Naive B cell (primary cell): ENCODE measurements at regions not wholly inside any gene's neighbourhood (a gene's known extent, or its start where the extent isn't known, plus 50 kb on each side); places are given as distances from the start of the nearest gene placed in this dataset.

Experiments
- ATAC-seq, 2 donors: fragments of 150-1000 bp; cut with Tn5 transposase; 2 replicates each; pipeline ENCODE4 v1.10.0; 2021; ENCODE audit warnings: low read depth in 2 of 2, mild to moderate bottlenecking in 2 of 2, moderate library complexity in 2 of 2
- DNase-seq: peaks from one replicate; pipeline ENCODE4 v3.0.0; 2022
- H3K27ac Mint-ChIP-seq, 6 donors: one replicate each; pipeline ENCODE4 v1.8.0; 2020 to 2022; ENCODE audit warnings: mild to moderate bottlenecking in 6 of 6, mixed read lengths in 6 of 6, moderate library complexity in 5 of 6, inconsistent platforms in 2 of 6
- H3K27me3 Mint-ChIP-seq, 3 donors: one replicate each; pipeline ENCODE4 v1.8.0; 2021 to 2022; ENCODE audit warnings: mixed read lengths in 3 of 3, mild to moderate bottlenecking in 1 of 3
- H3K36me3 Mint-ChIP-seq, 2 donors: one replicate each; pipeline ENCODE4 v1.8.0; 2020 to 2022; ENCODE audit warnings: mixed read lengths in 2 of 2, inconsistent platforms in 1 of 2, mild to moderate bottlenecking in 1 of 2
- H3K4me1 Mint-ChIP-seq, 3 donors: one replicate each; pipeline ENCODE4 v1.8.0; 2020 to 2022; ENCODE audit warnings: mixed read lengths in 3 of 3, inconsistent platforms in 1 of 3, mild to moderate bottlenecking in 1 of 3, moderate library complexity in 1 of 3
- H3K4me3 Mint-ChIP-seq, 8 donors: one replicate each; pipeline ENCODE4 v1.8.0; 2020 to 2022; ENCODE audit warnings: mild to moderate bottlenecking in 8 of 8, mixed read lengths in 8 of 8, moderate library complexity in 8 of 8, inconsistent platforms in 2 of 8
- H3K9me3 Mint-ChIP-seq, 7 donors: one replicate each; pipeline ENCODE4 v1.8.0; 2020 to 2022; ENCODE audit warnings: mixed read lengths in 7 of 7, mild to moderate bottlenecking in 5 of 7, inconsistent platforms in 2 of 7, moderate library complexity in 1 of 7

DNA sequence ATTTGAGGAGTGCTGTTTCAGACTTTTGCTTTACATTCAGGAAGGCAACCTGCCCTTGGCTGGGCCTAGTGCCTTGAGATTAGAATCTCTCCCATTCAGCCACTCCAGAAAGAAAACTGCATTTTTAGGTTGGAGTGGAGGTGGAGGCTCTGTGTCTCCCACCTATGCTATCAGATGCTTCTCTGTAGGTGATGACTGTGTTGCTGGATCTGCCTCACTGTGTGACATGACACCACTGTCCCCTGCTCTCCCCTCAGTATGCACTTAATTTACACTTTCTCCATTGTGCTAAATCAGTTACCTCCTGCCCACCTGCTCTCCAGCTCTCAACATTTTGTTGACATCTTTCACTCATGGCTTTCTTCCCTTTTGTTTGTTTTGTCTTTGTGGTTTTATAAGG lies 265.8 kb downstream of the TENT4A start:
- DNase-seq (no peak), ATAC-seq (no peak)
- no peaks in the 10 kb centered on the region for H3K27me3 Mint-ChIP-seq
- H3K4me3 Mint-ChIP-seq, result no peak overlapping the region
- no peaks in the 10 kb centered on the region for H3K4me1 Mint-ChIP-seq
- H3K36me3 Mint-ChIP-seq, result no peaks in the 10 kb centered on the region
- H3K9me3 Mint-ChIP-seq, result peaks cover 0 to 9% (median 2%) of the 10 kb centered on the region in 7 donors
- no peak overlapping the region for H3K27ac Mint-ChIP-seq

DNA sequence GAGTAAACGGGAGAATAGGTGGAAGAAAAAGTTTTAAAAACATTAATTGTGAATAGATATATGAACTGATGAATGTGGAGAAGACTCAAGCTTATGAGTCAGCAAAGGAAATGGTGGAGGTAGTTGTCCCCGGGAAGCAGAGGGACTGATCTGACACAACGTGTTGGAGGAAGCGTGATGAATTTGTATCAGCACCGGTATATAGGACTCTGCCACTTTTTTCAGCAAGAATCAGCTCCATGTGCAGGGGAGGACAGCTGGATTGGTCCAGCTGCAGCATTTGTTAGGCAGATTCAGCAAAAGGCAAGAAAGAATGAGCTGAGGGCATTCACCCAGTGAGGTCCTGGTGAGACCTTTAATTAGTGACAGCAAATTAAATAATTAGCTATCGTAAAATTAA lies 276.0 kb downstream of the TENT4A start:
- no peak overlapping the region for H3K4me3 Mint-ChIP-seq

DNA sequence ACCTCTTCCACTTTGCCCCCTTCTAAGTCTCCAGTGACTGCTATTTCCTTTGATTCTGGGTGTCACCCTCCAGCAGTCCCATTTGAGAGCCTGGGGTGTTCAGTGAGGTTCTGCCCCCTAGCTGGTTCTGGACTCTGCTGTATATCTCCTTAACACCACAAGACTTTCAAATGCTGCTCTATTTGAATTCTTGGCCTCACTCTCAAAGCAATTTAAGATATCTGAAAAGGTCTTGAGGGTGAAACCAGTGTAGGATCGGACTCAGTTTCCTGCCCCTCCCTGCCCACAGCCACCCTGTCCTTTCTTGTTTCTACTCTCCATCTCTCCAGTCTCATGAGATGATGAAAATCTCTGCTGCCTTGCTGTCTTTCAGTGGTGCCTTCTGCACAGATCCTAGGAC lies 280.9 kb downstream of the TENT4A start:
- peak overlapping the region in 1 of 6 donors; percentile 4 for H3K27ac Mint-ChIP-seq
- peaks cover 0 to 14% (median 2%) of the 10 kb centered on the region in 7 donors for H3K9me3 Mint-ChIP-seq
- peaks cover 0 to 9% (median 0%) of the 10 kb centered on the region in 3 donors for H3K27me3 Mint-ChIP-seq
- DNase-seq (no peak), ATAC-seq (no peak)
- H3K4me1 Mint-ChIP-seq, result no peaks in the 10 kb centered on the region
- no peaks in the 10 kb centered on the region for H3K36me3 Mint-ChIP-seq
- no peak overlapping the region for H3K4me3 Mint-ChIP-seq

More for the DNA sequence above, 276.0 kb downstream of the TENT4A start:
- H3K36me3 Mint-ChIP-seq, result no peaks in the 10 kb centered on the region
- peaks cover 0 to 9% (median 0%) of the 10 kb centered on the region in 3 donors for H3K27me3 Mint-ChIP-seq
- no peaks in the 10 kb centered on the region for H3K4me1 Mint-ChIP-seq
- ATAC-seq (no peak), DNase-seq (no peak)
- H3K27ac Mint-ChIP-seq, result no peak overlapping the region
- H3K9me3 Mint-ChIP-seq, result peaks cover 0 to 2% (median 0%) of the 10 kb centered on the region in 7 donors

DNA sequence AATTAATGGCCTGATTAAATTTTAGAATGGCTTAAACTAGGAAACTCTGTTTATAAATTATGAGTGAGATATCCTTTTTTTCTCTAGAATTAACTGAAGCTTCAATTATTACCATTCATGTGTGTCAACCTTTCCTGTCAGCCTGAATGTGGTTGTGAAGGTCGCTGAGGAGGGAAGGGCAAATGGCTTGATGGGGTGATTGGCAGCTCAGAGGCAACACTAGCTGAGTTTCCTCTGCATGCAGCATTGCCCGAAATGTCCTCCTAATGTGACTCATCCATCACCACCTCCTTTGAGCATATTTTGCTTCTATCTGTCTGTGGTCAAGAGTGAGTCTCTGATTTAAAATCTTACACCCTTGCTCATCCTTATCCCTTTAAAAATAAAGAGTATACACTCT lies 281.9 kb downstream of the TENT4A start:
- Mint-ChIP-seq H3K27ac (no peak overlapping the region), H3K36me3 (no peaks in the 10 kb centered on the region), H3K9me3 (peaks cover 0 to 14% (median 4%) of the 10 kb centered on the region in 7 donors), H3K4me1 (no peaks in the 10 kb centered on the region), H3K4me3 (no peak overlapping the region), H3K27me3 (peaks cover 0 to 9% (median 0%) of the 10 kb centered on the region in 3 donors)
- no peak for DNase-seq
- ATAC-seq, result no peak

DNA sequence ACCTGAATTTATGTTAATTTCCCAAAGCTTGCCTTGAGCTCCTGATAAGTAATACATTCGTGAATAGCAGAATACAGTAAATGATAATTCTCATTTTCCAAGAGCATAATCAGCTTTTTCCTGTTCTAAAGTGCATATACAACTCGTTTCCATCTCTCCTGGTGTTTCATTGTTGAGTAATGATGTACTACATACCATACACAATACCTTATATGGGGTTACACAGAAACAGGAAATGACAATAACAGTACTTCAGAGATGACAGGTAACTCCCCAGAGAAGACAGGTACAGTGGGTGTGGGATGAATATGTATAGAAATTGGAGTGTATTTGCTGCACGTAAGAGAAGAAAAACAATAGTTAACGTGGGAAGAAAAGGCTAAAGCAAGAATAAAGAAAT lies 287.1 kb downstream of the TENT4A start:
- DNase-seq (no peak), ATAC-seq (no peak)
- Mint-ChIP-seq H3K27me3 (no peaks in the 10 kb centered on the region), H3K4me1 (no peaks in the 10 kb centered on the region), H3K27ac (no peak overlapping the region), H3K4me3 (no peak overlapping the region), H3K9me3 (peaks cover 3 to 19% (median 9%) of the 10 kb centered on the region in 7 donors), H3K36me3 (peaks cover 0 to 4% of the 10 kb centered on the region in 2 donors)

DNA sequence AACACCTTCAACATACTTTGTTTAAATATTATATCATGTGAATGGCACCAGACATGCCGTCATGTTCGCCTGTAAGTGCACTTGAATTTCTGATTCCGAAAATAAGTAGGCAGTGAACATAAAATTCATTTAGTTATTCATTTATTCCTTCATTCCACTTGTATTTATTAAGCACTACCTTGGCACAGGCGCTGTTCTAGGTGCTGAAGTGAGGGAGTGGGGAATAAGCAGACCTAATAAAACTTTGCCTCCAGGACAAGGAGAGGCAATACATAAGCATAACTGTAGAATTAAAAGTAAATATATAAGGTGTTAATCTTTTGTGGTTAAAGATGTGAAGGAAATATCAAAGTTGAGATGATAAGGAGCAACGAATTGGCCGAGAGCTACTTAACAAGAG lies 297.4 kb downstream of the TENT4A start:
- no peak for DNase-seq
- Mint-ChIP-seq H3K4me1 (no peaks in the 10 kb centered on the region), H3K36me3 (no peaks in the 10 kb centered on the region), H3K4me3 (no peak overlapping the region), H3K9me3 (peaks cover 0 to 13% (median 1%) of the 10 kb centered on the region in 7 donors), H3K27me3 (no peaks in the 10 kb centered on the region), H3K27ac (no peak overlapping the region)
- ATAC-seq, result no peak

DNA sequence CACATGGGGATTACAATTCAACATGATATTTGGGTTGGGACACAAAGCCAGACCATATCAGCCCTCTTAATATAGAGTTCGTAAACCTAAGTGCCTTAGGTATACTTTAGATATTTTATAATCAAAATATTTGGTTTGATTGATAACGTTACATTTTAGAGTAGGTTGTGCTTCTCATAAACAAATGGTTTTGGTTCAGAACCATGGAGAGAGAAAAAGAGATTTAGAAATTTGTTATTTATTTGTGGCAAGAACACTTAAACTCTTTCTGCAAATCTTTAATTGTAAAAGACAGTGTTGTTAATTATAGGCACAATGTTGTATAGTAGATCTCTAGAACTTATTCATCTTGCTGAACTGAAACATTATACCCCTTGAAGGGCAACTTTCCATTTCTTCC lies 298.8 kb downstream of the TENT4A start:
- no peaks in the 10 kb centered on the region for H3K4me1 Mint-ChIP-seq
- no peaks in the 10 kb centered on the region for H3K36me3 Mint-ChIP-seq
- H3K9me3 Mint-ChIP-seq, result peaks cover 2 to 13% (median 3%) of the 10 kb centered on the region in 7 donors
- no peak for DNase-seq
- H3K27me3 Mint-ChIP-seq, result no peaks in the 10 kb centered on the region
- H3K27ac Mint-ChIP-seq, result no peak overlapping the region
- ATAC-seq, result no peak
- no peak overlapping the region for H3K4me3 Mint-ChIP-seq

DNA sequence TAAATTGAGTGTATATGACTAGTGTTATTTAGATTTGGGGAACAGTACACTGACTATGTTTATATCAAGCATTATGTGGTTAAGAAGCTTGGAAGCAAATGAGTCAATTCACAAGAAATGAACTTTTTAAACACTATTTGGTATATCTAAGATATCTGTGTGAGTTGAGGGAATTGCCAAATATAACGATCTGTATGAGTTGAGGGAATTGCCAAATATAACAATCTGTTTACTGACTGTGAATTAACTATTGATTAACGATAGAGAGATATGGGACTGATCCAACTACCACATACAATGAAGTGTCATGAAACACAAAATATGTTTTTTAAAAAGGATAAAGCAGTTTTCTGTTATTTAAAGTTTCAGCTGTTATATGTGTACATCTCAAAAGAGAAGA lies 301.4 kb downstream of the TENT4A start:
- no peak overlapping the region for H3K4me3 Mint-ChIP-seq
- H3K27ac Mint-ChIP-seq, result no peak overlapping the region
- DNase-seq (no peak), ATAC-seq (no peak)
- no peaks in the 10 kb centered on the region for H3K4me1 Mint-ChIP-seq
- no peaks in the 10 kb centered on the region for H3K36me3 Mint-ChIP-seq
- H3K9me3 Mint-ChIP-seq, result peaks cover 2 to 13% (median 5%) of the 10 kb centered on the region in 7 donors
- H3K27me3 Mint-ChIP-seq, result no peaks in the 10 kb centered on the region

DNA sequence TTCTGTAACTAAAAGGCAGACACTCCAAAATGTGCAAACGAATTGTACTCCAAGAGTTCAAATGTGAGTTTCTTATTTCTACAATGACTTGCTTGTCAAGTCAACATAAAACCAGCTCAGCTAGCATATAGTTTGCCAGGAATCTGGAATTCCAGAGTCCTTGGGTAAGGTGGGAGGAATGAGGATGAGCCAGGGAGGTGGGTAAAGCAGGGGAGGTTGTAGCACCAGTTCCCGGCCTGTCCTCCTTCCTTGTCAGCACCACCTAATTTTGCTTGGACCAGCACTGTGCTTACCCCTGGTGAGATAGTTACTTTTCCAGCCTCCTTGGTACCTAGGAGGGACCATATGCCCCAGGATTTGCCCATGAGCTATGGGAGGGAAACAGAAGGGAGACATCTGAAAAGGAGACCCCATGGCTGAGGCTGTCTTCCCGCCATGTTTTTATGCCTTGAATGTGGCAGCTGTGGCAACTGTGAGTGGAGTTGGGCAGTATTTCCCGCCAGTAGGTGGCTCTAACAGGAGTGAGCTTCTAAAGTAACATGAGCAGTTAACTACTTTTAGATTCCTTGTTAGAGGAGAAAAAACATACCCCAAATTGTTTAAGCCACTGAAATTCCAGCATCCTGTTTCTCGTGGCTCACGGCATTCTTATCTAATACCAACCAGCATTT lies 302.5 kb downstream of the TENT4A start:
- Mint-ChIP-seq H3K9me3 (peaks cover 5 to 19% (median 9%) of the 10 kb centered on the region in 7 donors), H3K36me3 (no peaks in the 10 kb centered on the region), H3K4me3 (no peak overlapping the region), H3K27ac (no peak overlapping the region), H3K27me3 (no peaks in the 10 kb centered on the region), H3K4me1 (no peaks in the 10 kb centered on the region)
- ATAC-seq, result no peak
- no peak for DNase-seq

DNA sequence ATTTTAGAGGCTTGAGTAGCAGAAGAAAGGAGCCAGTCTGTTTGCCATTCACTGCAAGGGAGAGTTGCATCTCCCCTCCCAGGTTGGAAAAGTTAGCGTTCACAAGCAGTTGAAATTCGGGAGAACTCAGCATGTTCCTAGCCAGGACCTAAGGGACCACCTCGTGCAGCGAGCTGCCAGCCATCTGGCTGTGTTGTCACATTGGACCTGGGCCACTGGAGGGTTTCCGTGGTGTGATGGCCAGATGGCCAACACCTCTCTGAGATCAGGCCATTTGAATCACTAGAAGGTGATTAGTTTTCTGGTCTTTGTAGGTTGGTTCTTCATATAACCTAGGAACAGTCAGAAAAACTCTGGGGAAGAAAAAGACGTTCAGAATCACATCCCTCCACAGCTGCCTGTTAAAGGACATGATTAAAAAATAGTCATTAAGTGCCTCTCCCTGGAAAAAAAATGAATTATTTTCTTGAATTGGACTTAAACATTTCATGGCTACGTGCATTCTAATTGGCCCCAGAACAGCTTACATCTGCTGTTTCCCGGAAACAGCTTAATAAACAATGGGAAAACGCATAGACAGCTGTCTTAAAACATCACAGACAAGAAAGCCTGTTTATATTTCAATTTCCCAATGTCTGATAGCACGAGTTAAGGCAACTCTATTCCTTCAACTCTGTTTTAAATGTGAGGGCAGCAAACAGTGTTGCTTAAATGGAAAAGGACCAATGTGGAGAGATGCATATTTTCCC lies 303.9 kb downstream of the TENT4A start:
- no peak overlapping the region for H3K4me3 Mint-ChIP-seq
- ATAC-seq (no peak), DNase-seq (no peak)
- H3K9me3 Mint-ChIP-seq, result peaks cover 13 to 28% (median 17%) of the 10 kb centered on the region in 7 donors
- H3K36me3 Mint-ChIP-seq, result peaks cover 0 to 3% of the 10 kb centered on the region in 2 donors
- no peaks in the 10 kb centered on the region for H3K27me3 Mint-ChIP-seq
- no peak overlapping the region for H3K27ac Mint-ChIP-seq
- H3K4me1 Mint-ChIP-seq, result no peaks in the 10 kb centered on the region

DNA sequence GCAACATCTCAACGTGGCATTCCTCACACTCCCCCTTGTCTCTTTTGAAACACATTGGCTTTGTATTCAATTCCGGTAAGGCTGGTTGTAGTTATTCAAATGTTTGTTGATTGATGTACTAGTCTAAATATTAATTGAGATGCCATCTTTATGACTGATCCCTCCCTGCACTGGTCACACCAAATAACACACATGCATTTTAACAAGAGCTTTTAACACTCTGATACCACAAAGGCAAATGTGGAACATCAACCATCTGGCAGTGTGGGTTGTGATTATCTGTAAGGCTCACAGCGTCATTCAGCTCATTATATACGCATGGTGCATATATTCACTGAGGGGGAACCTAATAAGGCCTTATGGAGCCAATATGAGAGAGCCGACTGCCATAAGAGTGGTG lies 305.0 kb downstream of the TENT4A start:
- Mint-ChIP-seq H3K36me3 (peaks cover 0 to 11% of the 10 kb centered on the region in 2 donors), H3K27ac (peak overlapping the region in 1 of 6 donors; percentile 48), H3K9me3 (peaks cover 22 to 38% (median 25%) of the 10 kb centered on the region in 7 donors), H3K27me3 (no peaks in the 10 kb centered on the region), H3K4me3 (no peak overlapping the region), H3K4me1 (no peaks in the 10 kb centered on the region)
- DNase-seq (no peak), ATAC-seq (no peak)

DNA sequence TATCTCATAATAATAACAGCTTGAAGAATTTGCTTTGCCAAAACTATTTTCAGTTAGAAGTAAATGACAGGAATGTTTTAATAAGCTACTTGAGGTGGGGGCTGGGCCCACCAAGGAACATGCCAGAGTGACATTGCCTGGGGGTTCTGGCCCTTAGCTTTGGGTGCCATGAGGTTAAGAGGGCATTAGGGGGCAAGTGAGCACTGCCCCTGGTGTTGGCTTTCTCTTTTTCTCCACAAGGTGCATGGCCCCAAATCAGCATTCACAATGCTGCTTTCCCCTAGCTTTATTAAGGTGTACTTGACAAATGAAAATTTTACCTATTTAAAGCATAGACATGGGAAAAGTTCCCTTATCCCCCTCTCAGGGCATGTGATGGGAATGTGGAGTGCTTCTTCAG lies 305.4 kb downstream of the TENT4A start:
- ATAC-seq, result no peak

DNA sequence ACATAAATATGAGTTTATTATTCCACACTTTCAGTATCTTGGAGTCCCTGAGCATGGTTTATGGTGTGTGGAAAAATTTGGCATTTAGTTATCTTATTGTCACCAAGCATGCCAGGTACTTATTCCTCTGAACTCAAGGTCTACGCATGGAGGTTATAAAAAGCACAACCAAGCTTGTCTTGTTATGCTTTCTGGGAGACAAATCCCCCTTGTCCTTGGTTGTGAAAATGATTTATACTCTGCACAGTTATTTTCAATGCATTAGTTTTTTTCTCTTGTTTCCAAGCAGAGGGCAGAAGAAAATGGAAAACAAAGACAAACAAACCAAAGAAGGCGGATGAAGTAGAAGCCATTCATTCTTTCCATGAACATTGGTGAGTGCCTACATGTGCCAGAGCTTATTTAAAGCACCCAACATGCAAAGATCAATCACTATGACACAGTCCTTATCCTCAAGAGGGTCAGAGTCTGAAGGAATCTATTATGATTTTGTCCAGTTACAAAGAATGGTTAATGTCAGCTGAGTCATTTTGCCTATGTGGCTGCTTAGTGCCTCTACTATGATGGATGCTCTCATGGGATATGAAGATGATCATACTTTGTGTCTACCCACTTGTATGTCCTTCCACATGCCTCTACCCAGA lies 323.1 kb downstream of the TENT4A start:
- Mint-ChIP-seq H3K27me3 (no peaks in the 10 kb centered on the region), H3K36me3 (no peaks in the 10 kb centered on the region), H3K4me3 (no peak overlapping the region)

More for the DNA sequence above, 305.4 kb downstream of the TENT4A start:
- Mint-ChIP-seq H3K4me3 (no peak overlapping the region), H3K4me1 (no peaks in the 10 kb centered on the region), H3K27ac (peak overlapping the region in 1 of 6 donors; percentile 48), H3K27me3 (no peaks in the 10 kb centered on the region), H3K36me3 (peaks cover 0 to 15% of the 10 kb centered on the region in 2 donors), H3K9me3 (peaks cover 23 to 42% (median 29%) of the 10 kb centered on the region in 7 donors)
- no peak for DNase-seq

DNA sequence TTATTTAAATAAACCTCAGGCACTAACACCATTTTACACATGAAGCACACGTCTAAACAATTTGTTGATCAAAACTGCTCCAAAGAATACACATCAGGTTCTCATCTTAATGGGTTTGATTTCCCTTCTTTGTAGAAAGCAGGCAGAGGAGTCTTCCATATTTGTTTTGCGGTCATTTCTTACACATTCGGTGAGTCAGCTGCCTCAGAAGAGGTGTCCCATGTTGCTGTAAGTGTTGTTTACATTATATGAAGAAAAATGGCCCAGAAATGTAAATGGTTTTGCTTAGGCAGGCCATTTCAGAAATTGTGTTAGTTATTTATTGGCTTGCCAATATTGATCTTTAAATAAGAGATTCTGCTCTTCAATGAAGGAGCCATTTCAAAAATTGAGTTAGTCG lies 325.8 kb downstream of the TENT4A start:
- Mint-ChIP-seq H3K9me3 (peaks cover 2 to 11% (median 3%) of the 10 kb centered on the region in 7 donors), H3K27ac (no peak overlapping the region), H3K36me3 (no peaks in the 10 kb centered on the region), H3K4me3 (no peak overlapping the region), H3K4me1 (no peaks in the 10 kb centered on the region), H3K27me3 (no peaks in the 10 kb centered on the region)
- no peak for ATAC-seq
- DNase-seq, result no peak

More for the DNA sequence above, 323.1 kb downstream of the TENT4A start:
- Mint-ChIP-seq H3K4me1 (no peaks in the 10 kb centered on the region), H3K9me3 (peaks cover 2 to 18% (median 5%) of the 10 kb centered on the region in 7 donors), H3K27ac (no peak overlapping the region)
- ATAC-seq, result no peak
- no peak for DNase-seq
